Activated CD4-positive, CD25-positive, alpha-beta regulatory T cell treated with anti-CD3 and anti-CD28 coated beads, Interleukin-2, amount 50 U/mL, for 24 hours (primary cell): ENCODE measurements at regions not wholly inside any gene's neighbourhood (a gene's known extent, or its start where the extent isn't known, plus 50 kb on each side); places are given as distances from the start of the nearest gene placed in this dataset.

ENCODE experiments used
- ATAC-seq, 2 donors: fragments of 150-1000 bp; cut with Tn5 transposase; one replicate each; pipeline ENCODE4 v1.10.0; 2021; ENCODE audit warnings: mild to moderate bottlenecking in 1 of 2, moderate library complexity in 1 of 2

- ATAC-seq = no peak
Observed at GRCh38 chr7:80403686-80404241, 108.1 kb downstream of the GNAT3 start.

DNA sequence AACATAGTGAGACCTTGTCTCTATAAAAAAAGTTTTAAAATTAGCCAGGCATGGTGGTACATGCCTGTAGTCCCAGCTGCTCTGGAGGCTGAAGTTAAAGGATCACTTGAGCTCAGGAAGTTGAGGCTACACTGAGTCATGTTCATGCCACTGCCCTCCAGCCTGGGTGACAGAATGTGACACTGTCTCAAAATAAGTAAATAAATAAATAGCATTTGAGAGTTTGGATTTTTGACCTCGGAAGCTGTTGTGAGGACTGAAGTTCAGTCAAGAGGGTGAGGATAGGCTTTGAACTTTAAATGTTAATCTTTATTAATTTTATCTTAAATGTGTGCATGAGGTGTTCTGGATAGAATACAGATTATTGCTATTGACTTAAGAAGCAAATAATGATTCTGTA is 110.2 kb downstream of the GNAT3 start:
- ATAC-seq = no peak

GRCh38 chr7:80393786-80394185 is 118.1 kb downstream of the GNAT3 start:
- ATAC-seq = no peak

DNA sequence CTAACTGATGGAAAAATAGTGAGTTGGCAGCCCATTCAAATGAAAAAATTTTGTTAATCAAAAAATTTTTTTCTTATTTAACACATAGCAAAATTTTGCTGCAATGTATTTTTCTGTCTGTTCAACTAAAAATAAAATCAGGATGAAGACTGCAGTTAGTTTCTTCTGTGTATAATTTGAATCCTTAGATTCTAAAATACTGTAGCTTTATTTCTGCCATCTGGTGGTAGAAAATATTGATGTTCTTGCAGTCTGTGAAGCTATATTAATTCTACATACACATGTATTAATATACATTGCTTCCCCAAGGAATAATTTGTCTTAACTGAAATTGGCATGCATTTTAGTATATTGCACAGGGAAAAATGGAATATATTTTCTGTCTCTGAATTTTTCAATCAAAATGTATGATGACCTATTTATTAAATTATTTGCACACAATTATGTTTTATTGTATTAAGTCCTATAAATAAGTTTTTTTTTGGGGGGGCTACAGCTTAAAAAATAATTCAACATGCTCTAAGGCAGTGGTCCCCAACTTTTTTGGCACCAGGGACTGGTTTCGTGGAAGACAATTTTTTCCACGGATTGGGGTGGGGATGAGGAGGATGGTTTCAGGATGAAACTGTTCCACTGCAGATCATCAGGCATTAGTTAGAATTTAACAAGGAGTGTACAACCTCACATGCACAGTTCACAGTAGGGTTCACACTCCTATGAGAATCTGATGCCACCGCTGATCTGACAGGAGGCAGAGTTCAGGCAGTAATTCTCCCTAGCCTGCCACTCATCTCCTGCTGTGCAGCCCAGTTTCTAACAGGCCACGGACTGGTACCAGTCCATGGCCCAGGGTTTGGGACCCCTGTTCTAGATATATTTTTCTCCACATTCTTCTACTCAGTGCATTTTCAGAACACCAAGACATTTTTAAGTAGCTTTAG is 119.4 kb downstream of the GNAT3 start:
- no peak for ATAC-seq

GRCh38 chr7:80387634-80388193 is 124.2 kb downstream of the GNAT3 start:
- ATAC-seq = no peak

- no peak for ATAC-seq
Observed at GRCh38 chr7:80386686-80387085, 125.2 kb downstream of the GNAT3 start.

DNA sequence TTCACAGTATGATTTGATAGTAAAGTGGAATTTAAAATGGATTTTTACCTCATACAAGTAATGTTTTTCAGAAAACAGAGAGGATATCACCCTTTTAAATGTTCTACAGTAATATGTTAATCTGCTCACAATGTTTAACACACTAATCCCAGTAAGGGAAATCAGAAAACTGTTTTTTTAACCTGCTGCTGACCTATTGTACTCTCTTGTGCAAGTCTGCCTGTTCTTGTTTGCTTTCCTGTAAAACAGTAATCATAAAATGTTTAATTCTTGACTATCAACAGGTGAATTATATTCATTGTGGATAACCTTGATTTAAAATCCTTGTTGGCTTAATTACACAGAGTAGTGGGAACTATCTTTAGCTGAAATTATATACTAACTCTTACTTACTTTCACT is 126.4 kb downstream of the GNAT3 start:
- ATAC-seq = no peak

DNA sequence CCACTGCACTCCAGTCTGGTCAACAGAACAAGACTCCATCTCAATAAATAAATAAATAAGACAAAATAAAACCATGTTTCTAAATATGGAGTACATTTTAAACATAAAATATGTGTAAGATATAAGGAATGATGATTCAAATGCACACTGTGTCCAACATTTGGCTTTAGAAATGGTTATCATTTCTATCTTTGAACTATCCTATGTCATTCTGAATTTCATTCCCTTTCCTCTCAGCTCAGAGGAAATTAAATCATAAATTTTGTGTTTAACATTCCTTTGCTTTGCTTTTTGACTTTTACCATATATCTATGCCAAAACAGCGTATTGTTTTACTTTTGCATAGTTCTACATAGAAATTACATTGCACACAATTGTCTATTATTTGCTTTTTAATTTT is 130.9 kb downstream of the GNAT3 start:
- ATAC-seq = no peak

GRCh38 chr7:80379034-80379982 is 132.6 kb downstream of the GNAT3 start:
- no peak for ATAC-seq

GRCh38 chr7:80374321-80374720 is 137.5 kb downstream of the GNAT3 start:
- ATAC-seq = no peak

DNA sequence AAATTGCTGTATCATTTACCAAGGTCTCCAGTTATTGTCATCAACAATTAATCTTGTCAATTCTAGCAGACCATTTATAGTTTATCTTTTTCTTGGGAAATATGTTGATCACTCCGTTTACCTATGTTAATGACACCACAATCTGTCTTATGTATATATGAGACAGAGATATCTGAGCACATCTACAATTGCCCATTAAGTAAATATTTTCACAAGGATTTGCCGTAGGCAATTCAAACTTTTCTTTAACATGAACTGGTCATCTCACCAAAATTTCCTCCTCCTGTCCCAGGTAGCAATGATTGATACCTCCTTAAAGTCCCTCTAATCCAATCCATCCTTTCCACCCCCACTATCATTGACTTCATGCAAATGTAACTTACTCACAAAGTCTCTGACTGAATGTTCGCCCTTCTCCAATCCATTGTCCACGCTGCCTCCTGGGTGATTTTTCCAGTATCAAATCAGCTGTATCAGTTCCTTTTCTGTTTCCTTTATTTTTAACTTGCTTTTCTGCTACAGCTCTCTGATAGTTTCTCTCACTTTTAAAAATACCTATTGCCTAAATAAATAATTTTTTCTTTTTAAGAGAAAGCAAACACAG is 138.3 kb downstream of the GNAT3 start:
- no peak for ATAC-seq

DNA sequence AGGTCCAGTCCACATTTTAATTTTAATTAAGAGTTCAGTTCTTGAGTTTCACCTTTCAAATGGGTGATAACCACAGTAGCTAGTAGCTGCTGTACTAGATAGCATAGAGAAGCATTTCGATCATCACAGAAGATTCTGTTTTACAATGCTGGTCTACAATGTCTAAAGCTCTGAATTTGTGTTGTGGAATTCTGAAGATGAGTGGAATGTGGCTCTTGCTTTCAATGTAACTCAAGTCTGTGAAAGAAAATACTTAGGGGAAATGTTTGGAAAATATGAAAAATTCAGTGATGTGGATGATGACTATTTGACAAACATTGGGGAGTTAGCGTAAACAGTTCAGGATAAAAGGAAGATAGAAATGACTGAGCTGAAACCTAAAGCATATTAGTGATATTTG is 139.4 kb downstream of the GNAT3 start:
- ATAC-seq = no peak

DNA sequence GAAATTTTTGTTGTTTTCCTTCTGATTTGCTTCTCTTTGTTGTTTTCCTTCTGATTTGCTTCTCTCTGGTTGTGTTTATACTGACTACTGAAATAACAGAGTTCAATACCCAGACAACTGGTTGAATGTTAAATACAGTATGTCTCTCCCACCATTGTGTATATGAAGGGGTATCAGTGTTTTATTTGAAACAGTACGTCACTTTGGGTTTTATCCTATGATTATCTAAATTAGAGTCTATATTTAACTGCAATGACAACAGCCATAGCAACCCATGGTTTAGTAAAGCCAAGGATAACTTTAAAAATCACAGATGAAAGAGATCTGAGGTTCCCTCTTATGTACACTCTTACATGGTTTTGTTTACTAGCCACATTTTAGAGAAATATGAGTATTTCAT is 141.3 kb downstream of the GNAT3 start:
- no peak for ATAC-seq

- no peak for ATAC-seq
Observed at GRCh38 chr7:80369321-80369720, 142.5 kb downstream of the GNAT3 start.

- ATAC-seq = no peak
Observed at GRCh38 chr7:80362677-80363076, 149.2 kb downstream of the GNAT3 start.

DNA sequence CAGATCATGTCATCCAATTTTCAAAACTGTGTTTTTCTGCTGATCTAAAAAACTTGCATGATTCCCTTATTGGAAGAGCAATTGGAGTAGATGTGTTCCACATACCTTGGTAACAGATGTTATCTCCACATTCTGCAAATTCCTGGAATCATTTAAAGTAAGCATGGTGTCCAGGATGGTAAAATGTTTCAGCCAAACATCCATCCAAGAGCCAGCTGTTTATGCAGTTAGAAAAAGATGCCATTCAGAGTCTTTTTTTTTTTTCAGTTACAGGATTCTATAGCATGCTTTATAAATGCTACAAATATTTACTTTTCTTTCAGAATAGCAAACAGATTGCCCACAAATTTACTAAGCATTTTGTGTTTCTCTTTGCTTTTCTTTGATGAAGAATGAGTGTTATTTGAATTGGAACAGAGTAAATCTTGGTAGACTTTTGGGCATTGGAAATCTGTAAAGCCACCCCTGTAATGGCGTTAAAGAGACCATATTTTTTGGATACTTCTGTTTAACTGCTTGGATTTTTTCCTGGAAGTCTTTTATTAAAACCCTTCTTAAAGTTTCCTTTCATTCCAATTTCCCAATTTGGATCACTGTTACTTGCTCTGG is 149.8 kb downstream of the GNAT3 start:
- ATAC-seq = no peak

- no peak for ATAC-seq
Observed at GRCh38 chr7:80359476-80359875, 152.4 kb downstream of the GNAT3 start.

DNA sequence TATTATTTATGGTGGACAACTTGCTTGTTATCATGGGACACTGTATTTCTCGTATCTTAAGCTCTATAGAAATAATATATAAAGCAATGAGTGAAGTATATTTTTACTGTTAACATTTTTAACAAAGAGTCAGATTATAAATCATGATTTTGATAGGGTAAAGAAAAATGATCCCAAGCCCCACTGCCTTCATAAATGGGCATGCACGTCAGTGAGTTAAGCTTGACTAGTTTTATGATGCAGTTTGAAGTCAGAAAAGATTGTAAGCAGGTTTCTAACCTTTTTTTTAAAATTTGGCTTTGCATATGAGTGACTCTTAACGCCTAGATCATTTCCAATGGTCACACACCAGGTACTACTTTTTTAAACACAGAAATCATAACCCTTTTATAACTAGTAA is 152.8 kb downstream of the GNAT3 start:
- ATAC-seq = no peak

GRCh38 chr7:80357530-80357929 is 154.3 kb downstream of the GNAT3 start:
- ATAC-seq = no peak

- ATAC-seq = no peak
Observed at GRCh38 chr7:80350430-80350829, 161.4 kb downstream of the GNAT3 start.

- ATAC-seq = no peak
Observed at GRCh38 chr7:80348223-80348622, 163.6 kb downstream of the GNAT3 start.

GRCh38 chr7:80347173-80347572 is 164.7 kb downstream of the GNAT3 start:
- no peak for ATAC-seq
